ENCODE measurements at regions not wholly inside any gene's neighbourhood (a gene's known extent, or its start where the extent isn't known, plus 50 kb on each side); places are given as distances from the start of the nearest gene placed in this dataset.

DNA sequence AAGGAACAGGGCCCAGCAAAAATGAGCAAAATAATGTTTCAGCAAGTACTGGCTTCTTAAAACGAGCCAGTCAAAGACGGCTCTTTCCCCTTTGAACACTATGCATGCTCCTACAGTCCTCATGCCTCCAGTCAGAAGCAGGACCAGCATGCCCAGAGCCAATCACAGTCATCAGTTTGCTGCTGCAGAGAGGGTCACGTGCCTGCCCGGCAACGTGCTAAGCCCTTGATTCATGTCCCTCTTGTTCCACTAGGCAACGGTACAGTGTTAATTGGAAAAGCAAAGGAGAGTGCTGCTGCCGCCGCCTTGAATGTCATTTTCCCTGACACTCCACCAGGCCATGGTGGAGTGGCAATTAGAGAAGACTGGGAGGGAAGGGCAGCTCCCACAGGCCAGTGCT is 500.1 kb downstream of the OCA2 start:
- TF ChIP-seq, protein P1, sequence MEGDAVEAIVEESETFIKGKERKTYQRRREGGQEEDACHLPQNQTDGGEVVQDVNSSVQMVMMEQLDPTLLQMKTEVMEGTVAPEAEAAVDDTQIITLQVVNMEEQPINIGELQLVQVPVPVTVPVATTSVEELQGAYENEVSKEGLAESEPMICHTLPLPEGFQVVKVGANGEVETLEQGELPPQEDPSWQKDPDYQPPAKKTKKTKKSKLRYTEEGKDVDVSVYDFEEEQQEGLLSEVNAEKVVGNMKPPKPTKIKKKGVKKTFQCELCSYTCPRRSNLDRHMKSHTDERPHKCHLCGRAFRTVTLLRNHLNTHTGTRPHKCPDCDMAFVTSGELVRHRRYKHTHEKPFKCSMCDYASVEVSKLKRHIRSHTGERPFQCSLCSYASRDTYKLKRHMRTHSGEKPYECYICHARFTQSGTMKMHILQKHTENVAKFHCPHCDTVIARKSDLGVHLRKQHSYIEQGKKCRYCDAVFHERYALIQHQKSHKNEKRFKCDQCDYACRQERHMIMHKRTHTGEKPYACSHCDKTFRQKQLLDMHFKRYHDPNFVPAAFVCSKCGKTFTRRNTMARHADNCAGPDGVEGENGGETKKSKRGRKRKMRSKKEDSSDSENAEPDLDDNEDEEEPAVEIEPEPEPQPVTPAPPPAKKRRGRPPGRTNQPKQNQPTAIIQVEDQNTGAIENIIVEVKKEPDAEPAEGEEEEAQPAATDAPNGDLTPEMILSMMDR (IDR thresholded peaks at IDR 0.05; ENCODE audit: low read depth, low read length, poor library complexity, severe bottlenecking) = no peak
- no peak for TF ChIP-seq EZH2phosphoT487 (IDR thresholded peaks at IDR 0.05; ENCODE audit: borderline replicate concordance, low read length)

Data from DOHH2 (cell line).